DND-41 (cell line): ENCODE measurements at regions not wholly inside any gene's neighbourhood (a gene's known extent, or its start where the extent isn't known, plus 50 kb on each side); places are given as distances from the start of the nearest gene placed in this dataset.

Experiments used
- CTCF ChIP-seq: IDR thresholded peaks from 2 replicates; pipeline ENCODE4 v1.5.1; 2012; ENCODE audit warnings: borderline replicate concordance, low read length, moderate library complexity, mild to moderate bottlenecking; ENCODE audit not compliant: poor library complexity, severe bottlenecking; ENCODE audit errors: extremely low read depth
- EZH2 ChIP-seq: IDR thresholded peaks from 3 replicates; pipeline ENCODE4 v1.6.1; 2012; ENCODE audit warnings: borderline replicate concordance, low read depth, mild to moderate bottlenecking, moderate library complexity, low read length, inconsistent platforms; ENCODE audit not compliant: severe bottlenecking

- TF ChIP-seq CTCF (no peak), EZH2 (no peak)
Observed at GRCh38 chr10:78269060-78269459, 235.4 kb downstream of the RPS24 start.
